NT2/D1 (cell line): ENCODE measurements at regions not wholly inside any gene's neighbourhood (a gene's known extent, or its start where the extent isn't known, plus 50 kb on each side); places are given as distances from the start of the nearest gene placed in this dataset.

ENCODE experiments used
- SUZ12 ChIP-seq: IDR thresholded peaks from 2 replicates; pipeline ENCODE4 v1.6.1; 2011; ENCODE audit not compliant: insufficient read length, insufficient read depth; ENCODE audit errors: extremely low read depth
- YY1 ChIP-seq: IDR thresholded peaks from 2 replicates; pipeline ENCODE4 v1.6.1; 2011; ENCODE audit not compliant: insufficient read length, insufficient read depth
- ZNF274 ChIP-seq: IDR thresholded peaks from 2 replicates; pipeline ENCODE4 v1.6.1; 2011; ENCODE audit warnings: mild to moderate bottlenecking, low read depth, low read length

DNA sequence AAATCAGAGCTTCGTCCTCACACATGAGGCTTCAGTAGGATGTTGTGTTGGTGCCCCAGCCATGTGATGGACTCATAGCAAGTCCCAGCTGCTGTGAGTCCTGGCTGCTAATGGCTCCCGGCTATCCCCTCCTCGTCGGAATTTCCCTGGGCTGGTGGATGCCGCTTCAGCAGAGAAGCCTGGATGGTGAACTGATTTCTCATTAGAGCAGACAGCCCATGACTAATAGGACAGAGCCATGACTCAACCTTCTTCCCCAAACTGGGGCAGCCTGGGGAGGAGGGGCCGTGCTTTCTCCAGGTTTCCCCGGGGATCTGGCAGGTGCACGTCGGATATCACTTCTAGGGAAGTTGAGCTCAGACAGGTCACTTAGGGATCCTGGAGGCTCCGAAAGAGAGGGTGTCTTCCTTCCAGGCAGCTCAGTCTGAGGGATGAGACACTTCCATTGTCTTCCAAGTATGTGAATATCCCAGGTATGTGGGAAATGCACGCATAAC lies 112.7 kb downstream of the ASMT start:
- TF ChIP-seq SUZ12 (no peak), ZNF274 (no peak), YY1 (no peak)
